Breast epithelium (tissue), 3 donors: ENCODE measurements at regions not wholly inside any gene's neighbourhood (a gene's known extent, or its start where the extent isn't known, plus 50 kb on each side); places are given as distances from the start of the nearest gene placed in this dataset.

Source experiments
- CTCF ChIP-seq, 3 donors: fragments of 450-650 bp; IDR thresholded peaks; one replicate each; pipeline ENCODE4 v1.5.1; 2016 to 2017; ENCODE audit warnings: antibody characterized with exemption in 3 of 3, mild to moderate bottlenecking in 3 of 3, moderate library complexity in 3 of 3
- POLR2AphosphoS5 ChIP-seq, 3 donors: sonication (generic); formaldehyde crosslinking; IDR thresholded peaks; one replicate each; pipeline ENCODE4 v1.6.1; 2017; ENCODE audit warnings: antibody characterized with exemption in 3 of 3

- TF ChIP-seq CTCF (IDR thresholded peaks at IDR 0.05) (no peak), POLR2AphosphoS5 (IDR thresholded peaks at IDR 0.05) (no peak)
Measured at GRCh38 chr9:36463467-36463866, 63.4 kb upstream of the RNF38 start.
